HG02973 (cell line): ENCODE measurements at regions not wholly inside any gene's neighbourhood (a gene's known extent, or its start where the extent isn't known, plus 50 kb on each side); places are given as distances from the start of the nearest gene placed in this dataset.
"Not testable (repeated sequence)": the region's sequence is repeated elsewhere in the genome, so short reads cannot be mapped to it uniquely, and the experiment has no call there.

ENCODE experiments used
- ATAC-seq: cut with Tn5 transposase; IDR thresholded peaks from one replicate; pipeline ENCODE4 v1.9.1; 2021; ENCODE audit warnings: moderate library complexity; ENCODE audit not compliant: unreplicated experiment

DNA sequence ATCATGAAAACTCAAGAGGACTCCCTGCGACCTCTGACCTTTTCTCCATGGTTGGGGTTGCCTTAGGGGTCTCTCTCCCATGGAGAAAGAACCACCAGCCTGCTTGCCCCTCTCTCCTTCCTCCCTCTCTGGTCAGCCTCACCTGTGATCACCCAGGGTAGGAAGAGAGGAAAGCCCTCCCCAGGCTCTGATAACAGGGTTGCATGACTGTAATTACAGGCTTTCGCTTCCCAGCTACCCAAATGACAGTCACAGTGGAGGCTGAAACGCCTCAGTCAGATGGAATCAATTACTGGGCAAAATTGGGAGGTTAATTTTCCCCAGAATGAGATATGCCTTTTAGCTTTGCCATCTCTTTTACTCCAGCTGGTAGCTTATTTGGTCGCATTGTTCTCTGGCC, 265.8 kb upstream of the SOX9 start:
- no peak for ATAC-seq

DNA sequence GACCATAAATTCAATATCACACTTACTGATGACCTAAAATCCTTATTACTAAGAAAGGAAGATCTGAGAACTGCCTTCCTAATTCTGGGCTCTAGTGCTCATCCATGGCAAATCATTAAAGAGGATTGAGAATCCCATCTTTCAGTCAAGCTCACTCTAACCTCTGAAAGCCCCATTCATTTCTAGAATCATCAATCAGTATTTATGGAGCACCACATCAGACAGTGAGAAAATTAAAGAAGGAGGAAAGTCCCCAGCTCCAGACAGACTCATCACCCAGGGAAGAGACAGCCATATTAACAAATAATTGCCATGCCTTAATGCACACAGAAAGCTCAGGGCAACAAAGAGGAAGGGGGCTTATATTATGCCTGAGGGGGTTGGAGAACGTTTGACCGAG, 256.1 kb upstream of the SOX9 start:
- no peak for ATAC-seq

GRCh38 chr17:71866095-71866494, 254.7 kb upstream of the SOX9 start:
- no peak for ATAC-seq

DNA sequence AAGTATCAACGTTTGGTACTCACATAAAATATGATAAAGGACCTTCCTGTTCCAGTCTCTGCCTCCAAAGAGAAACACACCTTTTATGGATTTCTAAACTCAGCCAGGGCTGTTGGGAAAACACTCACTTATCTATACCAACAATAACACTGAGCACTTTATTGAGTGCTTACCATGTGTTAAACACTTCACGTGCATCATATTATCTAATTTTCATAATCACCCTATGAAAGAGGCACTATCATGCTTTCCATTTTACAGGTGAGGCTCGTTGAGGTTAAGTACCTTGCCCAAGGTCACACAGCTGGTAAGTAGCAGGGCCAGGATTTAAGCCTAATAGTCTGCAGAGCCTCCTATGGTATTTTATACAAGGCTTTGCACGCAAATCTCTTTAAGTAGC, 251.5 kb upstream of the SOX9 start:
- no peak for ATAC-seq

GRCh38 chr17:71869841-71870545, 250.8 kb upstream of the SOX9 start:
- ATAC-seq, result no peak

- ATAC-seq, result no peak
Measured at GRCh38 chr17:71870546-71870862, 250.3 kb upstream of the SOX9 start.

GRCh38 chr17:71872843-71873485, 247.9 kb upstream of the SOX9 start:
- no peak for ATAC-seq

- ATAC-seq, result not testable (repeated sequence)
Measured at GRCh38 chr17:71874773-71875172, 246.0 kb upstream of the SOX9 start.

- no peak for ATAC-seq
Measured at GRCh38 chr17:71878271-71878670, 242.5 kb upstream of the SOX9 start.

DNA sequence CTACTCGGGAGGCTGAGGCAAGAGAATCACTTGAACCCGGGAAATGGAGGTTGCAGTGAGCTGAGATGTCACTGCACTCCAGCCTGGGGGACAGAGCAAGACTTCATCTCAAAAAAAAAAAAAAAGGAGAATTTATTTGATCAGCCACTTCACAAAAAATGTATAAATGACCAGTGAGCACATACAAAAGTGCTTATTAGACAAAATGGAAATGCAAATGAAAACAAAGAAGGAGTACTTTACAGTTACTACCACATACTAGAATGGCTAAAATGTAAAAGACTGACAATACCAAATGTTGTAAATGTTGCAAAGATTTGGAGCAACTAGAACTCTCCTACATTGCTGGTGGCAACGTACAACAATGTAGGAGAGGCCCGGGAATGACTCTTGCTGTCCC, 241.8 kb upstream of the SOX9 start:
- ATAC-seq, result no peak

DNA sequence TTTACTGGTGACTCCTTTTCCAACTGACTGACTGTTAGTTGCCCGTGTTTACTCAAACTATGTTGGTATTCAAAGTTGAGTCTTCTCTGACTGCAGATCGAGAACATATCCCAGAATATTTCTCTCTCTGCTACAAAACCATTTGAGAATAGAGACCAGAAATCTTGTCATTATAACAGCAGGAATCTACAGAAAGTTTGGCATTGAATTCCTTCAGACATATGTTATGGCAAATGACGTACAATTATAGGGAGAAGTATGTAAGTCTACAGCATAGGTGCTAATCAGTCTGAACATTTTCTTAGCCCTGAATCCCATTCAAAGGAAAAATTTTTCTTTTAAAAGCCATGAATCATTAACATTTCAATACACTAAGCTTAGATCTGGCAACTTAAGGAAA, 239.8 kb upstream of the SOX9 start:
- no peak for ATAC-seq

- no peak for ATAC-seq
Measured at GRCh38 chr17:71881581-71881980, 239.2 kb upstream of the SOX9 start.

DNA sequence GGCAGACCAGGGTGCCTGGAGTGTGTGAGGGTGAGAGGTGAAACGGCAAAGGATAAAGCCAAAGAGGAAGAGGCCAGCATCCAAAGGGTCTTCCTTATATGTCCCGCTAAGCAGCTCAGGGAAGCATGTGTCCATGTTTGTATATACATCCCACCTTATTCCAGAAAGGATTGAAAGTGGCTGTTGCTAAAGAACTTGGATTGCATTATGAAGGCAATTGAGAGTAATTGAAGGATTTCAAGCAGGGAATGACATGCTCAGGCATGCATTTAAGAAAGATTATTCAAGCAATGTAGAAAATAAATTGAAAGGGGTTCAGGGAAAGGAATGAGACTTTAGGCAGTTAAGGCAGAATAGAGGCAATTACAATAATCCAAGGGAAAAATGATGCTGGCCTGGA, 237.6 kb upstream of the SOX9 start:
- no peak for ATAC-seq

GRCh38 chr17:71883845-71884244, 237.0 kb upstream of the SOX9 start:
- ATAC-seq, result no peak

- ATAC-seq, result no peak
Measured at GRCh38 chr17:71885662-71886061, 235.2 kb upstream of the SOX9 start.

DNA sequence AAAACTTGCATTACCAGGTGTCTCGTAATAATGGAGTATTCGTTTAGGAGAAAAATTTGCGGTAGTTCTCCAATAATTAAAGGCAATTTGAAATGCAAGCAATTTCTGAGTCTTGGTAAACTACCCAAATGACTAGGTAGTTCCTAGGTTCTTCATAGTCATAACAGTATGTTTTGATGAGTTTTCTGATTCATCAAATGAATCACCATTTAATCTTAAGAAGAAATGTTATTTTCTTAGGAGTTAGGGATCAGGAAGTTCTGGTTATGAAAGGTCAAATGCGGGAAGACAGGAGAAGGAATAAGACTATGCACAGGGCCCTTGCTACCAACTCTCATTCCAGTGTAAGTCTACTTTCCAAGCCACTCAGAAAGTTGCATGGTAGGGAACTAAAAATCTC, 221.5 kb upstream of the SOX9 start:
- no peak for ATAC-seq

DNA sequence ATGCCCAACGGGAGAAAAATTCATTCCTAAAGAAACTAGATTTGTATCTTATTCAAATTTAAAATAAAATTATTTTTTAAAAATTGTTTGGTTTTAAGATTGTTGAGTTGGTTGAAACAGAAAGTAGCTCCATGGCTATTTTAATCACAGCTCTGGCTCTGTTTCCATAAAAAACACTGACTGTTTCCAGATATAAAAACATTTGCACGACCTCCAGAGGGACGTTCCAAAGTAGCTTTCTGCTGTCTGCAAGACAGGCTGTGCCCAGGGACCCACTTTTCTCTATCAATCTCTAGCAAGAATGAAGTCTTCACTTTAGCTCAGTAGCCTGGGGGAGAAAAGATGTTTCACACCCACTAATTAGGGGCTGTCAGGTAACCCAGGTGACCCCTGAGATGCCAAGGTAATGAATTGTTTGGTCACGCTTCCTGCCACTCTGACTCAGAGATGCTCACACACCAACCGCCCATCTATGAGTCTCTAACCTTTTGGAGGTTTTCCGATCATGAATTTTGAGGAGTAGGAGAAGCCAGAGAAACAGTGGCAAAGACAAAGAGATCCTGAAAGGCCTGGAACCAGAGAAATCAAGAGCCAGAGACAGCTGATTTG, 220.1 kb upstream of the SOX9 start:
- no peak for ATAC-seq

GRCh38 chr17:71902894-71903506, 217.8 kb upstream of the SOX9 start:
- ATAC-seq, result no peak

GRCh38 chr17:71905376-71906031, 215.3 kb upstream of the SOX9 start:
- ATAC-seq, result no peak

- ATAC-seq, result no peak
Measured at GRCh38 chr17:71909155-71909554, 211.7 kb upstream of the SOX9 start.

- ATAC-seq, result no peak
Measured at GRCh38 chr17:71910002-71910401, 210.8 kb upstream of the SOX9 start.

DNA sequence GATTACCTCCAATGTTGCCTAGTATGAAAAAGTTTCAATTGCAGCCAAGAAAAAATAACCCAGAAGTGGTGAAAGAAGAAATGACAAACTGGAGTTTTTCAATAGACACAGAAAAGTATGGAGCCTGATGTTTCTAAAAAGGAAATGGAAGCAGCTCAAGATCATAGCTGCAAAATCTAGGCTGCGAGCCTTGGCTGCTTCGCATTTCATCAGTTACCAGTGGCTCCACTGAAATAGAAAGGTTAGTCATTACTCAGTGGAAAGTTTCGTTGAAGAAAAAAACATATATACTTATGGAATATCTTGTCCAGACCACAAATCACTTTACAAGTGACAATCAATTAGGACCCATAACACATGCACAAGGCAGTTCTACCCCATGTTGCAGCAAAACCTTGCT, 206.8 kb upstream of the SOX9 start:
- no peak for ATAC-seq
